Ammon's horn (tissue), 1 donor: ENCODE measurements at regions not wholly inside any gene's neighbourhood (a gene's known extent, or its start where the extent isn't known, plus 50 kb on each side); places are given as distances from the start of the nearest gene placed in this dataset.
"Not testable (repeated sequence)": the region's sequence is repeated elsewhere in the genome, so short reads cannot be mapped to it uniquely, and the experiment has no call there.

Experiments
- DNase-seq: peaks from one replicate; pipeline ENCODE4 v3.0.0-alpha.2; 2016; ENCODE audit warnings: low spot score

DNA sequence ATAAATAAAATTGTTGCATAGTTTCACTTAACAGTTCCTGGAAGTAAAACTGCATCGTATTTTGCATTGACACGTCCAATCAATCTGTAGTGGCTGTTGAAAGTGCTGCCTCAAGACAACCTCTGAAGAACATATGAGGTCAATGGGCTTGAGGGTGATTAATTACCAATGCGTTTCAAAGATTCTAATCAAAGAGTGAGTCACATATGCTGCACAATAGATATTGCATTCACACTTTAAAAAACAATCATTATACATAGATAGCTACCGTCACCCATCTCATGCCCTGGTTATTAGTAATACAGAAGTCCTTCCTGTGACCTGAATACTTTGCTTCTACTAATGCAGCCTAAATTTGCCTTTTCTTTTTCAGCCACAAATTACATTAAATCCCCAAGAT is 743.3 kb upstream of the SLIT2 start:
- no peak for DNase-seq

DNA sequence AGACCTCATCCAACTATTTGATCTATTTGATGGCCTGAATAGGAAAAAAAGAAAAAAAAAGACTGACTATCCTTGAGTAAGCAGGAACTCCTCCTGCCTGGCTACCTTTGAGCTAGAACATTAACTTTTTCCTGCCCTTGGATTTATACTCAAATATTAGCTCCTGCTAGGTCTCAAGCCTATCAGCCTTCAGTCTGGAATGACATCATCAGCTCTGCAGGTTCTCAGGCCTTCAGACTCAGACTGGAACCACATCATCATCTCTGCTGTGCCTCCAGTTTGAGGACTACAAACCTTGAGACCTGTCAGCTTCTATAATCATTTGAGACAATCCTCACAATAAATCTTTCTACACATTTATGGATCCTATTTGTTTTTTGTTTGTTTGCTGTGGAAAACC is 754.0 kb upstream of the SLIT2 start:
- DNase-seq = no peak

DNA sequence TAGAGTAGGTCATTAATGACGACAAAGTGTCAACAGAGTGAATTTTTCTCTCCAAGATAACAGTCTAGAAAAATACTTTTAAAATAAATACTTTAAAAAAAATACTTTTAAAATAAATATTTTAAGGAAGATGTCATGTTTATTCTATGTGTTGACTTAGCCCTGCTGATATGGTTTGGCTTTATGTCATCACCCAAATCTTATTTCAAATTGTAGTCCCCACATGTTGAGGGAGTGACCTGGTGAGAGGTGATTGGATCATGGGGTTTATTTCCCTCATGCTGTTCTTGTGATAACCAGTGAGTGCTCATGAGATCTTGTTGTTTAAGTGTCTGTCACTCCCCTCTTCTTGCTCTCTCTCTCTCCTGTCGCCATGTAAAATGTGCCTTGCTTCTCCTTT is 754.9 kb upstream of the SLIT2 start:
- DNase-seq = no peak

DNA sequence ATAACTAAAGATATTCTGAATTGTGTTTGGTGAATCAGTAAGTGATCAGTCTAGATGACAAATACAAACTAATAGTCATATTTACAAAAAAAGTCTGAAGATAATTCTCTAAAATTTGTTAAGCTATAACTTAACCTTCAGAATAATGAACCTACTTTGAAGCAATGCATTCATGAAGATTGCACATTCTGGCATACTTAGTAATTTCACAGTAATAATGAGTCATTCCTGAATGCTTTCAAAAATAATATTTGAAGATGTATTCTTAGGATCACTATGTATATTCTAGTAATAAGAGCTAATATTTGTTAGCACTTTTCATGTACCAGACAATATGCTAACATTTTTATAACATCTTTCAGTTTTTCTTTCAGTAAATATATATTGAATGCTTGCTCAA is 756.7 kb upstream of the SLIT2 start:
- DNase-seq = no peak

DNA sequence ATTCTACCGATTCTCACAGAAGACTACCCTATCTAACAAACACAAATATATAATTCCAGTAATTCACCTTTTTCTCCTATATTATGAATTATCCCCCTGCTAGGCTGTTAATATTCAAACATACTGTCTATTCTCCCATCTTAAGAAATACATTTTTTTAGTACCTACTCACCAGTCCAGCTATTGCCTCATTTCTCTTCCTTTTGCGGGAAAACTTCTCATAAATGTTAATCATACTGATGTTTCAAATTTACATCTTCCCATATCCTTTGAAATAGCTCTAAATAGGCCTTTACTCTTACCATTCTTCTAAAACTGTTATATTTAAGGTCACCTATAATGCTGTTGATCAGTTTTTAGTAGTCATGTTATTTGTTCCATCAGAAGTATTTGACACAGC is 759.1 kb upstream of the SLIT2 start:
- DNase-seq = no peak

DNA sequence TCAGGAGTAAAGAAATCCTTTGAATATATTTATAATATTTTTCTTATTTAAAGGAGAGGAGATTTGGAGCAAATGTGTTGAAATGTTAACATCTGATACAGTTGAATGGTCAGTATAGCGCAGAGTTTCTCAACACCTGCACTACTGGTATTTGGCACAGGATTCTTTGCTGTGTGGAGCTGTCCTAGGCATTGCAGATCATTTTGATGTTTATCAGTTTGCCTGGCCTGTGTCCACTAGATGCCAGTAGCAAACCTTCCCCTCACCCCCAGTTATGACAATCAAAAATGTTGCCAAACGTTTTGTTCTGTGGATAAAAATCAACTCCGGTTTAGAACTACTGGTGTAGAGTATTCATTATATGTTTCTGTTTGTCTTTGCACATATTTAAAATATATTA is 765.3 kb upstream of the SLIT2 start:
- DNase-seq = no peak

DNA sequence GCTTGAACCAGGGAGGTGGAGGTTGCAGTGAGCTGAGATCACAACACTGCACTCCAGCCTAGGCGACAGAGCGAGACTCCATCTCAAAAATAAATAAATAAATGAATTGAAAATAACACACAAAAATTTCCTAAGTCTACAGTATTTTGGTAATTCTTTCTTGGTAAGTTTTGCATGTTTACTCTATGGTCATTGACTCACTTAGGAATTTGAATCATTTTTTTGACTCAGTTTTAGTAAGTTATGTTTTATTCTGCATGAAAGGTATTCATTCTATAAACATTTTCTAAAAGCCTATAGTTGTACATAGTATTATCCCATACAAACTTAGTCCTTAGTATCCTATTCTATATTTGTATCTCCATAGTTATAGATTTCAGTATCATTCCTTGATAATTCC is 772.9 kb upstream of the SLIT2 start:
- no peak for DNase-seq

DNA sequence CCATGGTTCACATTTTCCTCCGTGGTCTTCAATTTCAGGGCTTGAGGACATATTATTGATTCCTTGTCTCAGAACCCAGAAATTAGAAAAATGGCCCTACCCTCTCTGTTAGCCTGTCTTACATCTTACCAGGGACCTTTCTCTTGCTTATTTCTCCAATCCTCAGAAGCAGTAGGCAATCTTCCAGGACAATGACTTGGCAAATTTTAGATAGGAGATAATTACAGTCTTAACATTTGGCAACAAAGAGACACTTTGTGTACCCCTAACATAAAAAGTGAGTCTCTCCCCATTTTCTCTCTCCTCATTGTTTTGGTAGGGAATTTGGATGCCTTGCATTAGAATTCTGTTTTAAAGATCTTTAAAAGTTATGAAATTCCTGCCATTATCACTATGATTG is 778.1 kb upstream of the SLIT2 start:
- no peak for DNase-seq

DNA sequence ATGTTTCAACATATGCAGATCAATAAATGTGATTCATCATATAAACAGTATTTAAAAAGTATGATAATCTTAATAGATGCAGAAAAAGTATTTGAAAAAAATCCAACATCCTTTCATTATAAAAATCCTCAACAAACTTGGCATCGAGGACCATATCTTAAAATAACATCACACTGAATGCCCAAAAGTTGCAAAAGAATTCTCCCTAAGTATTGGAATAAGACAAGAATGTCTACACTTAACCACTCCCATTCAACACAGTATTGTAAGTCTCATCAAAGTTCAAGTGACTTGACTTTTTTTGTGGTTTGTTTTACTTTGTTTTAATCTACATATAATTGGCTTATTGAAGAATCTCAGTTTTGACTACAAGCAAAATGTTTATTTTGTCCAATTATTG is 779.0 kb upstream of the SLIT2 start:
- no peak for DNase-seq

DNA sequence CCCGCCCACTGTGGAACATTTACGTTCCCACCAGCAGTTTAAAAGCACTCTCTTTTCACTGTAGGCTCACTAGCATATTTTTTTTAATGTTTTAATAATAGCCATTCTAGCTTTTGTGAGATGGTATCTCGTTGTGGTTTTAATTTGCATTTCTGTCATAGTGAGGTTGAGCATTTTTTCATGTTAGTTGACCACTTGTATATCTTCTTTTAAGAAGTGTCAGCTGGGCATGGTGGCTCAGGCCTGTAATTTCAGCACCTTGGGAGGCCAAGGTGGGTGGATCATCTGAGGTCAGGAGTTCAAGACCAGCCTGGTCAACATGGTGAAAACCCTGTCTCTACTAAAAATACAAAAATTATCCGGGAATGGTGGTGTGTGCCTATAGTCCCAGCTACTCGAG is 781.7 kb upstream of the SLIT2 start:
- DNase-seq = not testable (repeated sequence)

DNA sequence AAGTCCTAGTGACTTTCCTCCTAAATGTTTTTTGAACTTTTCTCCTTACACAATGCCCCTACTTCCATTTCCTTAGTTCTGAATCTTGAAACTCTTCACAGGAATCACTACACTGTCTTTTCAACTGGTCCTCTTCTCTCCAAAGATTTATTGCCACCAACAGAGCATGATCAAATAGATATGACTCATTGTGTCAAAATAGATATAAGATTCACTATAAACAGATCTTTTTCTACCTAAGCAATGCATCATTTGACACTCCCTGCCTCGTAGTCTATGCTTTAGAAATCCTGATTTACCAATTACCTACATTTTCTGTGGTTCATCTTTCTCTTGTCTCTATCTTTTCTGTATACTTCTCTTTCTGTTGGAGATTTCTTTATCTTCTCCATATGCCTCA is 789.6 kb upstream of the SLIT2 start:
- DNase-seq = no peak

DNA sequence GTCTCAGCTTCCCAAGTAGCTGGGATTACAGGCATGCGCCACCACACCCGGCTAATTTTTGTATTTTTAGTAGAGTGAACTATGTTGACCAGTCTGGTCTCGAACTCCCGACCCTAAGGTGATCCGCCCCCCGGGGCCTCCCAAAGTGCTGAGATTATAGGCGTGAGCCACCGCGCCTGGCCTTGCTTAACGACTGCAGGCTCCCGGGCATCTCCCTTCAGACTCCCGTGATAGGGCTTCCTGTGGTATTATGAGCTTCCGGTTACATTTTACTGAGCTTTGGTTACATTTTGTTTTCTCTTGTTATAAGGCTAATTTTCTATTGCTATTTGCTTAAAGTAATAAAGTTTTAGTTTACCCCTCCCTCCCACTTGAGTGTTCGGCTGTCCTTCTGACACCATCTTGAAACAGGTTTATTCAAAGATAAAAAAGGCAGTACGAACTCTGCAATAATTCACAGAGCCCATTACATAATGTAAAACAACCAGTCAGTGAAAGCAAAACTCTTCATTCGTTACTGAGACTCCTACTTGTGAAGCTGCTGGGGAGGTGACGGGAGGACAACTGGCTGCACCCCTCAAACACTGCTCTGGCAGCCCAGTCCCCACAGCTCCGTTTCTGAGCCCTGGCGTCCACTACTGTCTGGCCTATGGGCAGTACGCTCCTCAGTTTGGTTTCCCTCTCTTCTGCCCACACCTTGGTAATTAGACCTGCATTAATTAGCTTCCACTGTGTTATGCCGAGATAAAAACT is 795.7 kb upstream of the SLIT2 start:
- no peak for DNase-seq

DNA sequence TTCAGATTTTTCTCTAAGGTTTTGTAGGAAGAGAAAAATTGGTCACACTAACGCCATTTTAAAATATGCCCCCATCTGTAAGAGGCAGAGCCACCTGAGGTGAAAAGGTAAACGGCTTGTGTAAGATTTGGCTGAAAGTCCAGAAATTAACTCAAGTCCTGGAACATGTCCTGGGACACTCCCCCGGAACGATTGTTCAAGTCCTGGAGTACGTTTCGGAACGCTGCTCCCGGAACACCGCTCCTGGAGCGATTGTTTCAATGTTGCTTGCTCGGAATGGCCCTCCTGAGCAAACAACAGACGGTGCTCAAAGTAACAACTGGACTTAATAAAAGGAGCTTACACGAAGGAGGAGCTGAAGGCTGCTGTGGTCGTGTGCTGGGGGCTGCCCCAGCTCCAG is 796.5 kb upstream of the SLIT2 start:
- no peak for DNase-seq

DNA sequence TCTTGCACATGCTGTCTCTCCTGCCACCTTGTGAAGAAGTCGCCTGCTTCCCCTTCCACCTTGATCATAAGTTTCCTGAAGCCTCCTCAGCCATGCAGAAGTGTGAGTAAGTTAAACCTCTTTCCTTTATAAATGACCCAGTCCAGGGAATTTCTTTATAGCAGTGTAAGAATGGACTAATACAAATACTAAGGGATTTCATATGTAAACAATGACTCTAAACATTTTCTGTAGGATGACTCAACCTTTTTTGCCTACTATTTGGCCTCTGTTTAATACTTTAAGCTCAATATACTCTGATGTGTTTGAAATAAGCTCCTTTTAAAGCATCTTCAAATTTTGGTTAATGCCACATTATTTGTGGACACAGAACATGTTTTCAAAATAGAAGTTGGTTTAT is 813.5 kb upstream of the SLIT2 start:
- no peak for DNase-seq

DNA sequence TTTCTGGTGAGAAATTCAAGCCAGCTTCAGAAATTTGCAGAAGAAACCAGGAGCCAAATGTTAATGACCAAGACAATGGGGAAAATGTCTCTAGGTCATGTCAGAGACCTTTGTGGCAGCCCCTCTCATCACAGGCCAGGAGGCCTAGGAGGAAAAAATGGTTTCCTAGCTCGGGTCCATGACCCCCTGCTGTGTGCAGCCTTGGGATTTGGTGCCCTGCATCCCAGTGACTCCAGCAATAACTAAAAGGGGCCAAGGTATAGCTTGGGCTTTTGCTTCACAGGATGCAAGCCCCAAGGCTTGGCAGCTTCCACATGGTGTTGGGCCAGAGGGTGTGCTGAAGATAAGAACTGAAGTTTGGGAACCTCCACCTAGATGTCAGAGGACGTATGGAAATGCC is 814.7 kb upstream of the SLIT2 start:
- DNase-seq = no peak

DNA sequence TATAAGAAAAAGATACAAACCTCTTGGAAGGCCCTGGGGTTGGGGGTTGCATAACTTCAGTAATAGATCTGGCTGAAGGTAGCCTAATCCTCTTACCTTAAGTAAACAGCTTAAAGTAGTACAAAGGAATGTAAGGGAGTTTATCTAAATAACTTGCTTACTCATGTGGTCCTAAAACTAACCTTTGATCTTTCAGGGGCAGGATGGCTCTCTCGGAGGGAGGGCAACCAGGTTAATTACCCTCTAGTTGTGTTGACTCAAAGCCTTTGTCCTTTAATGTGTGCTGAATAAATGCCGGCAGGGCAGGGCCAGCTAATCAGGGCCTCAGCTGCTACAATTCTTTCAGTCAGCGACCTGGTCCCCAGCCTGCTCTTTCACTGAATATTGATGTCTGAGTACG is 822.0 kb upstream of the SLIT2 start:
- no peak for DNase-seq

DNA sequence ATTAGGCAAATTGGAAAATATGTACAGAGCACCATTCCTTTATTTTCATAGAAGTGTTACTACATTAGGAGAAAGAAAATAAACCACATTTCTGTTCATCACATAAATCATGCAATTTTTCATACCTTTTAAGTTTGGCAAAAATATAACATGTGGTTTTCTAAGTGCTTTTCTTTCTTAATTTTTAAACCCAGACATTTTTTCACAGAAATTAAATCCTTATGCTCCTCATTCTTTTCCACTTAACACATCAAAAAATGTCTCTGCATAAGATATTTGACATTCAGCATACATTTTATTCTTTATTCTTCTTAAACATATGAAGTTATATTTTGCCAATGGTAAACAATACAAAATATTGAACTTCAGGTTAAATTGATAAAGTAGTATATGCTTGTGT is 826.6 kb upstream of the SLIT2 start:
- DNase-seq = no peak

DNA sequence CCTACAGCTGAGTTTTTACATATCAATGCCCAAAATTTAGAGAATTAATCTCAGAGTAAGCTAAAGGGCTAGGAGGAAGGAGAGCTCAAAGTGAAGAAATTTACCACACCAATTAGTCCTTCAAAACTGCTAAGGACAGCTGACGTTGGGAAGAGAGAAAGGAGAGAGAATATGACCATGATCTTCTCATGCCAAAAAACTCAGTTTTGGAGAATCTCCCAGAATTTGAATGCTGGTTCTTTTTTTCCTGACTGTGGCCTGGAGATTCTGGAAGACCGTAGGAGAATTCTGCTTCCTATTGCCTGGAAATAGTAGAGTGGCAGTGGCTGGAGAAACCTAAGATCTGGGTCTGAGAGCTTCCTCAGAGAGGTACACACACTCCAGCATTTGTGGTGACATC is 834.4 kb upstream of the SLIT2 start:
- DNase-seq = no peak

DNA sequence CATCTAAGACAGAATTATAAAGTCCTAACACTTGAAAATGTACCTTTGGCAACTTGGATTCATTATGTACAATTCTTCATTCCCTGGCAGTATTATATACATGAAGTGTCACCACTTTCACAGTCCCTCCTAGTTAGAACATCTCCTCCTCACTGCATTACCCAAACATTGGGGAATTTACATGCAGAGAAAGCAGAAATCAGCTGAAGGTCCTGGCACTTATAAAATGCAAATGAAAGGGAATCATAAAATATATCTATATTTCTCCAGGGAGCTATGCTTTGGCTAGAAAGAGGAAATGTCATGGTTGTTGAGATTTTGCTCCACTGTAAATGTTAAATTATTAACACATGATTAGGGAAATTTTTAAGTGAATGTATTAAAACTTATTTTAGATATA is 835.6 kb upstream of the SLIT2 start:
- DNase-seq = no peak

DNA sequence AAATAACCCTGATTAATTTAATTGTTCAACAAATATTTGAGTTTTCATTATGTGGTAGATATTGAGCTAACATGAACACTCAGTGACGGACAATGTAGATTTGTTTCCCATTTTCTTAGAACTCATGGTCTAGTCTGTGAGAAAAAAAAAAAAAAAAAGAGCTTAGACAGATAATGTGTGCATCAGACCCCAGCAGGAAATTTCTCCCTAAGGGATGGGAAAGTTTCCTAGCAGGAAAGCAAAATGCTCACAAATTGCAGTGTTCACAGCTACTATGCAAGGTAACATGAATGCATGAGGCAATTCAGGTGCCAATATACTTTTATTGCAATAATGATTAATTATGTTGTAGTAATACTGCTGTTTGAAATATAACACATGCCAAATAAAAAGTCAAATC is 843.2 kb upstream of the SLIT2 start:
- DNase-seq = no peak

DNA sequence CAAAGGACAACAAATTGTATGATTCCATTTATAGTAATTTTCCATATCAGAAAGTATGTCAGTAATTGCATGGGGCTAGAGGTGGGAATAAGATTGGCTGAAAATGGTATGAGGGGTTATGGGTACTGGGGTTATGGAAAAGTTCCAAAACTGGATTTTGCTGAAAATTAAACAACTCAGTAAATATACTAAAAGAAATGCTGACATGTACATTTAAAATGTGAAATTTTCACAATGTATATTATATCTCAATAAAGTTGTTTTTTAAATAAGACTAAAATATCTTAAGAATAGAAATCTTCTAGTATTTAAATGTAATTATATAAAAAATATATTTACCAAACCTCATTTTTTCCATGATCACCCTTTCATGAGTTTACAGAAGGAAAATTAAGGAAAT is 844.9 kb upstream of the SLIT2 start:
- DNase-seq = no peak

DNA sequence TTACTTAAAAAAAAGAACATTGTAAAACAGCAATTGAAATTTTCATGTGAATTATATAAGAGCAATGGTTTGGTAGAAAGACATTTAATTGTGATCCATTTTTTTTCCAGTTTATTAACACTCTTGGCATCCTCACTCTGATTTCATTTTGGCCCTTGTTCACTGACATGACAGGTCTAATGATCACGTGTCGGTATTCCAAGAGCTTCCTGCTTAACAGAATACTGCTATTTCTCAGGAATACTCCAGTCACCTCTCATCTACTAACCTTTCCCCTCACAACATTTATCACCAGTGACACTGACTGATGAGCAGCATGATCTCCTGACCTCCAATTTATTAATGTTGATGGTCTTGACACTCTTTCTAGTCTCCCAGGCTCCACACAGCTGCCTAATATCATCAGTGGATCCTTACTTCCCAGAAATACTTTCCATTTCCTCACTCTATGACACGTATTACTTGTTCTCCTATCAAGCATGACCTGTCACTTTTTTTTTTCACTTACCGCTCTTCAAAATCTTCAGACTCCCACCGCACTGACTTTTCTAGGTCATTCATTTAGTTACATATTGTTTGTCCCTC is 847.8 kb upstream of the SLIT2 start:
- no peak for DNase-seq

DNA sequence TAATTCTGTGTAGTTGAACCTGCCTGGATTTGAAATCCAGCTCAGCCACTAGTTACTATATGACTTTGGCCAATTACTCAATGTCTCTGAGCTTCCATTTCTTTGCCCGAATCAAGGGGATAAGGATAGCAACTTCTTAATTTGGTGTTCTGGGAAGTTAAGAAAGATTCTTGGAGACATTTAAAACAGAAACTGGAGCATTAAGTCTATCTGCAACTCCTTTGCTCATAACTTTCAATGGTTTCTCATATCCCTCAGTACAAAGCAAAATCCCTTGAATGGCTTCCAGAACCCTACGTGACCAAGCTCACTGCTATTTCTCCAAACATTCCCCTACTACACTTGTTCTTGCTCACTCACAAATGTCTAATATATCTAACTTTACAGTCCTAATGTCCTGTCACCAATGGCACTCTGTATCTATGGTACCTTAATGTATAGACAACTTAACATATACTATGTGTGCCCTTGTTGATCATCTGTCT is 849.1 kb upstream of the SLIT2 start:
- no peak for DNase-seq
